Brain microvascular endothelial cell (primary cell): ENCODE measurements at regions not wholly inside any gene's neighbourhood (a gene's known extent, or its start where the extent isn't known, plus 50 kb on each side); places are given as distances from the start of the nearest gene placed in this dataset.

ENCODE experiments used
- DNase-seq: peaks from one replicate; pipeline ENCODE4 v3.0.0-alpha.2; 2020
- H3K27ac ChIP-seq: fragments of 250-450 bp; sonication (Bioruptor Pico); 2 replicates; pipeline ENCODE4 v1.5.1; 2020; ENCODE audit warnings: mild to moderate bottlenecking, moderate library complexity
- H3K27me3 ChIP-seq: fragments of 250-450 bp; sonication (Bioruptor Pico); replicated peaks from 2 replicates; pipeline ENCODE4 v1.5.1; 2020; ENCODE audit warnings: mild to moderate bottlenecking
- H3K36me3 ChIP-seq: fragments of 250-450 bp; sonication (Bioruptor Pico); replicated peaks from 2 replicates; pipeline ENCODE4 v1.5.1; 2020; ENCODE audit warnings: mild to moderate bottlenecking
- H3K4me3 ChIP-seq: 2 replicates; pipeline ENCODE4 v1.5.1; 2011; ENCODE audit warnings: low read depth, mild to moderate bottlenecking, control low read depth, low read length, moderate library complexity
- CTCF ChIP-seq: IDR thresholded peaks from 2 replicates; pipeline ENCODE4 v1.5.1; 2011; ENCODE audit warnings: low read depth, mild to moderate bottlenecking, moderate library complexity, low read length, control low read depth, inconsistent platforms; ENCODE audit errors: missing control alignments
- in situ Hi-C: cut with HindIII; loops from 2 replicates; pipeline ENCODE4 v1.10.0; 2017; ENCODE audit warnings: low sequenced_read_pairs, low pct_ligation_motif_present

GRCh38 chr17:62121025-62121730 is 56.1 kb upstream of the MED13 start:
- in situ Hi-C loops, result no loop called here
- no peak overlapping the region for H3K27ac ChIP-seq
- no peak overlapping the region for H3K4me3 ChIP-seq
- H3K27me3 ChIP-seq, result peaks cover 2% of the 10 kb centered on the region
- no peak for DNase-seq
- H3K36me3 ChIP-seq, result no peaks in the 10 kb centered on the region
- no peak for TF ChIP-seq CTCF

- in situ Hi-C loops, result no loop called here
- no peak for DNase-seq
- H3K36me3 ChIP-seq, result no peaks in the 10 kb centered on the region
- H3K27me3 ChIP-seq, result peaks cover under 1% of the 10 kb centered on the region
- no peak overlapping the region for H3K27ac ChIP-seq
- H3K4me3 ChIP-seq, result no peak overlapping the region
- TF ChIP-seq CTCF, result no peak
Measured at GRCh38 chr17:62119373-62119772, 54.3 kb upstream of the MED13 start.
